Naive thymus-derived CD8-positive, alpha-beta T cell (primary cell): ENCODE measurements at regions not wholly inside any gene's neighbourhood (a gene's known extent, or its start where the extent isn't known, plus 50 kb on each side); places are given as distances from the start of the nearest gene placed in this dataset.
A peak's percentile ranks its signal among the peaks of the same experiment; 100 is the strongest.
"Not testable (repeated sequence)": the region's sequence is repeated elsewhere in the genome, so short reads cannot be mapped to it uniquely, and the experiment has no call there.

ENCODE experiments used
- ATAC-seq, 2 donors: fragments of 150-1000 bp; cut with Tn5 transposase in 1 of 2; sonication (Bioruptor Pico), chemical (Tn5 transposase) in 1 of 2; 1 replicate in 1 of 2; 2 replicates in 1 of 2; pipeline ENCODE4 v1.10.0; 2021; ENCODE audit warnings: mild to moderate bottlenecking in 2 of 2, moderate library complexity in 2 of 2
- POLR2A ChIA-PET: fragments of 350-600 bp; sonication (Branson Sonifier 250); formaldehyde crosslinking; loops from one replicate; lab custom pipeline; 2021; ENCODE audit warnings: antibody characterized with exemption; lab: Charles Lee
- DNase-seq, 10 donors: peaks; one replicate each; pipeline versions ENCODE4 v3.0.0 to v3.0.0-alpha.2; 2020 to 2022
- H3K27ac Mint-ChIP-seq, 10 donors: one replicate each; pipeline ENCODE4 v1.8.0; 2020 to 2022; ENCODE audit warnings: mild to moderate bottlenecking in 10 of 10, mixed read lengths in 10 of 10, moderate library complexity in 4 of 10, inconsistent platforms in 1 of 10
- H3K27me3 Mint-ChIP-seq, 5 donors: one replicate each; pipeline ENCODE4 v1.8.0; 2021 to 2022; ENCODE audit warnings: mixed read lengths in 5 of 5
- H3K36me3 Mint-ChIP-seq, 3 donors: one replicate each; pipeline ENCODE4 v1.8.0; 2020 to 2022; ENCODE audit warnings: mixed read lengths in 3 of 3, mild to moderate bottlenecking in 2 of 3, inconsistent platforms in 1 of 3
- H3K4me1 Mint-ChIP-seq, 4 donors: one replicate each; pipeline ENCODE4 v1.8.0; 2021 to 2022; ENCODE audit warnings: mixed read lengths in 4 of 4
- H3K4me3 Mint-ChIP-seq, 10 donors: one replicate each; pipeline ENCODE4 v1.8.0; 2020 to 2022; ENCODE audit warnings: mild to moderate bottlenecking in 10 of 10, mixed read lengths in 10 of 10, moderate library complexity in 6 of 10, inconsistent platforms in 1 of 10
- H3K9me3 Mint-ChIP-seq, 9 donors: one replicate each; pipeline ENCODE4 v1.8.0; 2020 to 2022; ENCODE audit warnings: mixed read lengths in 9 of 9, mild to moderate bottlenecking in 3 of 9, inconsistent platforms in 1 of 9, moderate library complexity in 1 of 9

DNA sequence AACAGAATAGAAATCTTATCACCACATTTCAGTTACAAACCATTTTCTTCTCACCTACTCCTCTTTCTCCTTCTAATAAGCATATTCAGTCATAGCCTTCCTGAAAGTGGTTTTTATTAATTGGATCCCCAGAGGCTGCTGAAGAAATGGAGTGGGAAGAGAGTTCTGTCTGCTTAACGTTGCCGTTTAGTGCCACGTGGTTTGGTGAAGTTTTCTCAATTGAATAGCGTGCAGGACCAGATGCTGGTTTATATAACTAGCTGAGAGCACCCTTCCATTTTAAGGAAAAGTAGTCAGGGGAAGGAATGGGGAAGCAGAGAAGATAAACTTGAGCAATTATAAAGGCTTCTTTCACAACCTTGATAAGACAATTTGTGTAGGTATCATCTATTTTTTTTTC lies 318.7 kb downstream of the PTH2R start:
- Mint-ChIP-seq H3K27me3 (no peaks in the 10 kb centered on the region), H3K4me3 (no peak overlapping the region), H3K9me3 (peaks cover 0 to 7% (median 4%) of the 10 kb centered on the region in 9 donors), H3K4me1 (no peaks in the 10 kb centered on the region), H3K36me3 (no peaks in the 10 kb centered on the region), H3K27ac (no peak overlapping the region)
- no peak for ATAC-seq
- no peak for DNase-seq
- POLR2A ChIA-PET: no interaction called here

DNA sequence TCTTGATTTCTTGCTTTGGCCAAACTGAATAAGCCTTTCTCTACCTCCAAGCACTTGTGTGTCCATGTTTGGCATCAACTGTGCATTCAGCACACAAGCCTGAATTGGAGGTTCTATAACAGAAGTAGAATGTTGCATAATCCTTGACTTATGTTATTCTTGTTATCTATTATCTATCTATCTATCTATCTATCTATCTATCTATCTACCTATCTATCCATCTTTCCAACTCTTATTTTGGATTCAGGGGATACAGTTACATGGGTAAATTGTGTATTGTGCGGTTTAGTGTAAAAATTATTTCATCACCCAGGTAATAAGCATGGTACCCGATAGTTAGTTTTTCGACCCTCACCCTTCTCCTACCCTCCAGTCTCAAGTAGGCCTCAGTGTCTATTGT lies 319.6 kb downstream of the PTH2R start:
- Mint-ChIP-seq H3K4me1 (no peaks in the 10 kb centered on the region), H3K27ac (no peak overlapping the region), H3K9me3 (peaks cover 0 to 14% (median 4%) of the 10 kb centered on the region in 9 donors), H3K27me3 (no peaks in the 10 kb centered on the region), H3K4me3 (no peak overlapping the region), H3K36me3 (no peaks in the 10 kb centered on the region)
- ATAC-seq (no peak), DNase-seq (no peak)
- POLR2A ChIA-PET: no interaction called here

DNA sequence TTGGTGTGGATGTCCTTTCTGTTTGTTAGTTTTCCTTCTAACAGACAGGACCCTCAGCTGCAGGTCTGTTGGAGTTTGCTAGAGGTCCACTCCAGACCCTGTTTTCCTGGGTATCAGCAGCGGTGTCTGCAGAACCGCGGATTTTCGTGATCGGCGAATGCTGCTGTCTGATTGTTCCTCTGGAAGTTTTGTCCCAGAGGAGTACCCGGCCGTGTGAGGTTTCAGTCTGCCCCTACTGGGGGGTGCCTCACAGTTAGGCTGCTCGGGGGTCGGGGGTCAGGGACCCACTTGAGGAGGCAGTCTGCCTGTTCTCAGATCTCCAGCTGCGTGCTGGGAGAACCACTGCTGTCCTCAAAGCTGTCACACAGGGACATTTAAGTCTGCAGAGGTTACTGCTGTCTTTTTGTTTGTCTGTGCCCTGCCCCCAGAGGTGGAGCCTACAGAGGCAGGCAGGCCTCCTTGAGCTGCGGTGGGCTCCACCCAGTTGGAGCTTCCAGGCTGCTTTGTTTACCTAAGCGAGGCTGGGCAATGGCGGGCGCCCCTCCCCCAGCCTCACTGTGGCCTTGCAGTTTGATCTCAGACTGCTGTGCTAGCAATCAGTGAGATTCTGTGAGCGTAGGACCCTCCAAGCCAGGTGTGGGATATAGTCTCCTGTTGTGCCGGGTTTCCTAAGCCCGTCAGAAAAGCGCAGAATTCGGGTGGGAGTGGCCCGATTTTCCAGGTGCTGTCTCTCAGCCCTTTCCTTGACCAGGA lies 345.2 kb downstream of the PTH2R start:
- peaks cover 0 to 30% (median 16%) of the 10 kb centered on the region in 9 donors for H3K9me3 Mint-ChIP-seq
- not testable (repeated sequence) for DNase-seq

DNA sequence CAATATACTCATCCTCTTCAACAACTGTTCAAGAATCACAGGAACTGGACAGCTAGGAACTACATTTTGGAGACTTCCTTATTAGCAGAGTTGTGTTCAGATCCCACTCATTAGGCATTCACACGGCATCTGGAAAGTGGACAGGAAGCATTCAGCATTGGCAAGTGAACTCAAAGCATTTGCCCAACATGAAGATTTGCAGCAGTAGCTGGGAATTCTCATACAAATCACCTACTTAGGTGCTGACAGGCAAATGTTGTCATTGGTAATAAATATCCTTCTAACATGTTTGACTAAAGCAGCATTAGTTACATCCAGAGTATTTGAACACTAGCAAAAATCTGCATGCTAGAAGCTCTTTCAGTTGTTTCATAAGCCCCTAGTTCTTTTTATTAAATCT lies 350.8 kb downstream of the PTH2R start:
- ATAC-seq: no peak

More for the DNA sequence above, 345.2 kb downstream of the PTH2R start:
- H3K27ac Mint-ChIP-seq, ATAC-seq, H3K27me3 Mint-ChIP-seq, H3K4me1 Mint-ChIP-seq, H3K36me3 Mint-ChIP-seq, H3K4me3 Mint-ChIP-seq, POLR2A ChIA-PET: not testable (repeated sequence)

DNA sequence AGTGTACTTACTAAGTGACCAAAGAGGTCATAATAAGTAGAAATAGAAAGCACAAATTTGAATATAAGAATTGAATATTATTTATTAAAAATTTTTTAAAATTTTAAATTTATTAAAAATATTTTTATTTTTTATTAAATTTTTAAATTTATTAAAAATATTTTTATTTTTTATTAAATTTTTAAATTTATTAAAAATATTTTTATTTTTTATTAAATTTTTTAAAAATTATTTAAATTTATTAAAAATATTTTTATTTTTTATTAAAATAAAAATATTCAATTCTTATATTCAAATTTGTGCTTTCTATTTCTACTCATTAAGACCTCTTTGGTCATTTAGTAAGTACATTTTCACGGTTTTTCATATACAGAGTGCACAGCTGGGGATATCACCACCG lies 366.5 kb downstream of the PTH2R start:
- POLR2A ChIA-PET, H3K27me3 Mint-ChIP-seq, H3K4me1 Mint-ChIP-seq, DNase-seq, H3K36me3 Mint-ChIP-seq, H3K4me3 Mint-ChIP-seq, ATAC-seq, H3K27ac Mint-ChIP-seq: not testable (repeated sequence)
- H3K9me3 Mint-ChIP-seq: peaks cover 0 to 15% (median 3%) of the 10 kb centered on the region in 9 donors

More for the DNA sequence above, 350.8 kb downstream of the PTH2R start:
- Mint-ChIP-seq H3K36me3 (peaks cover 0 to 5% (median 0%) of the 10 kb centered on the region in 3 donors), H3K27ac (peak overlapping the region in 1 of 10 donors; percentile 13), H3K4me3 (no peak overlapping the region), H3K27me3 (no peaks in the 10 kb centered on the region), H3K9me3 (peaks cover 0 to 25% (median 13%) of the 10 kb centered on the region in 9 donors), H3K4me1 (no peaks in the 10 kb centered on the region)
- POLR2A ChIA-PET: no interaction called here
- DNase-seq: no peak

DNA sequence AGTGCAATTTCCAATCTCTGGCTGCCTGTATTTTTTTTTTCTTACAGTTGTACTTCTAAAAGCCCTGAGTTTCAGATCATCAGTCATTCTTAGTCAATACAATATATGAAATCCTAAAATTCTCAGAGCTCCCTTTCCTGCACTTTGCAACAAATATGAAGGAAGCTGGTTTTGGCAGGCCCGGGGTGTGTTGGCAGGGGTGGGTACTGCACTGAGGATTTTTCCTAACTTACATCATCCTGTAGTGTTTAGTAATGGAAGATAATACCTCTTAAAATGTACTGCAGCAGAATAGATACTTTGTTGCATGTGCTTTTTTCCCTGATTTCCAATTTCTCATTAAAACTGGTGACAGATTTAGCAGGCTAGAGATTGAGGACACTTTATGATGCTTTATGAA lies 374.6 kb downstream of the PTH2R start:
- H3K36me3 Mint-ChIP-seq: no peaks in the 10 kb centered on the region
- ATAC-seq: no peak
- POLR2A ChIA-PET: no interaction called here

DNA sequence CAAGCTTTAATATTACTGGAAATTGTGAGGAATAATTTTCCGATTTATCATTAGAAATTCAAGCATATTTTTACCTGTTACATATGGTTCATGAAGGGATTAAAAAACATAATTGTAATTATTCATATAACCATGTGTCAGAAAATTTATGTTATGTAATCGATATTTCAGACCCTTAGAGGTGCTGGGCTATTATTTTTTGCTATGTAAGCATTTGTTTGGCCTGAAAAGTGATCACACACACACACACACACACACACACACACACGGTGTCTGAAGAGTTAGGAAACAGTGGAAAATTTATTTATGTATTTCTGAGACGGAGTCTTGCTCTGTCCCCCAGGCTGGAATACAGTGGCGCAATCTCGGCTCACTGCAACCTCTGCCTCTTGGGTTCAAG lies 375.5 kb downstream of the PTH2R start:
- H3K9me3 Mint-ChIP-seq: peaks cover 0 to 23% (median 2%) of the 10 kb centered on the region in 9 donors
- no peaks in the 10 kb centered on the region for H3K36me3 Mint-ChIP-seq
- DNase-seq: no peak
- ATAC-seq: no peak
- H3K4me1 Mint-ChIP-seq: no peaks in the 10 kb centered on the region
- POLR2A ChIA-PET: no interaction called here
- no peak overlapping the region for H3K4me3 Mint-ChIP-seq
- no peaks in the 10 kb centered on the region for H3K27me3 Mint-ChIP-seq
- H3K27ac Mint-ChIP-seq: no peak overlapping the region

More for the DNA sequence above, 374.6 kb downstream of the PTH2R start:
- Mint-ChIP-seq H3K9me3 (peaks cover 0 to 26% (median 2%) of the 10 kb centered on the region in 9 donors), H3K4me1 (no peaks in the 10 kb centered on the region), H3K27me3 (no peaks in the 10 kb centered on the region), H3K27ac (no peak overlapping the region), H3K4me3 (no peak overlapping the region)
- no peak for DNase-seq

DNA sequence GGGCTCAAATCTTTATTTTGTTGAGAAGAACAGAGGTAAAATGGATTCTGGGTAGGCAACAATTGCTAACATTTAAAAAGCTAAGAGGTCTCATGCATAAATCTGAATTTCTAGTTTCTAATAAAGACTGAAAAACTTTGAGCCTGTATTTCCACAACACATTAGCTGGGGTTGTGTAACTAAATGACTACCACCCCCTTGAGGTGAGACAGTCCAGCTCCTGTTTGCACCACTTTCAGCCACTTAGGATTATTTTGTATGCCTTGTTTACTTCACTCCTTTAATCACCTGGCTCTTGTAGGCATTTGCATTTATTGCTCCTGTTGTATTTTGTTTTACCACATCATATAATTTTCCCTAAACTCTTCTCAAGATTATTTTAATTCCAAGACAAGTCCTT lies 376.6 kb downstream of the PTH2R start:
- Mint-ChIP-seq H3K27ac (no peak overlapping the region), H3K9me3 (peaks cover 0 to 23% (median 2%) of the 10 kb centered on the region in 9 donors), H3K4me3 (no peak overlapping the region), H3K36me3 (no peaks in the 10 kb centered on the region), H3K27me3 (no peaks in the 10 kb centered on the region), H3K4me1 (no peaks in the 10 kb centered on the region)
- no peak for ATAC-seq
- no peak for DNase-seq
- POLR2A ChIA-PET: no interaction called here

DNA sequence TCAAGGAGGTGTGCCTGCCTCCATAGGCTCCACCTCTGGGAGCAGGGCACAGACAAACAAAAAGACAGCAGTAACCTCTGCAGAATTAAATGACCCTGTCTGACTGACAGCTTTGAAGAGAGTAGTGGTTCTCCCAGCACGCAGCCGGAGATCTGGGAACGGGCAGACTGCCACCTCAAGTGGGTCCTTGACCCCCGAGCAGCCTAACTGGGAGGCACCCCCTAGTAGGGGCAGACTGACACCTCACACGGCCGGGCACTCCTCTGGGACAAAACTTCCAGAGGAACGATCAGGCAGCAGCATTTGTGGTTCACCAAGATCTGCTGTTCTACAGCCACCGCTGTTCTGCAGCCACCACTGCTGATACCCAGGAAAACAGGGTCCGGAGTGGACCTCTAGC lies 378.2 kb downstream of the PTH2R start:
- H3K4me3 Mint-ChIP-seq: not testable (repeated sequence)

DNA sequence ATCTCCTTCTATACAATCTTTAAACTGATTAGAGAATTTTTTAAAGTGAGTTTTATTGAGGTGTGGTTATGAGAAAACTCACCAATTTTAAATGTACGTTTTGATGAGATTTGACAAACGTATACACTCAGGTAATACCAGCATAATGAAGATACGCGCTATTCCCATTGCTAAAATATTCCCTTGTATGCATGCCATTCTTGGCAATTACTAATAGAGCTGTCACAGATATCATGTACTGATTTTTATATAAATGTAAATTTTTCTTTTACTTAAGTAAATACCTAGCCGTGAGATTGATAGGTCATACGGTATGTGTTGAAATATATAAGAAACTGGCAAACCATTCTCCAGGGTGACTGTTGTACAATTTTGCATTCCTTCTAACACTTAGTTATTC lies 384.7 kb downstream of the PTH2R start:
- ATAC-seq (no peak), DNase-seq (no peak)
- no peak overlapping the region for H3K27ac Mint-ChIP-seq
- no peaks in the 10 kb centered on the region for H3K27me3 Mint-ChIP-seq
- H3K4me1 Mint-ChIP-seq: no peaks in the 10 kb centered on the region
- H3K36me3 Mint-ChIP-seq: no peaks in the 10 kb centered on the region
- H3K9me3 Mint-ChIP-seq: peaks cover 0 to 13% (median 4%) of the 10 kb centered on the region in 9 donors
- POLR2A ChIA-PET: no interaction called here
- H3K4me3 Mint-ChIP-seq: no peak overlapping the region

More for the DNA sequence above, 378.2 kb downstream of the PTH2R start:
- H3K4me1 Mint-ChIP-seq, DNase-seq, H3K27ac Mint-ChIP-seq, H3K27me3 Mint-ChIP-seq, H3K36me3 Mint-ChIP-seq, ATAC-seq, POLR2A ChIA-PET: not testable (repeated sequence)
- peaks cover 0 to 23% (median 2%) of the 10 kb centered on the region in 9 donors for H3K9me3 Mint-ChIP-seq

DNA sequence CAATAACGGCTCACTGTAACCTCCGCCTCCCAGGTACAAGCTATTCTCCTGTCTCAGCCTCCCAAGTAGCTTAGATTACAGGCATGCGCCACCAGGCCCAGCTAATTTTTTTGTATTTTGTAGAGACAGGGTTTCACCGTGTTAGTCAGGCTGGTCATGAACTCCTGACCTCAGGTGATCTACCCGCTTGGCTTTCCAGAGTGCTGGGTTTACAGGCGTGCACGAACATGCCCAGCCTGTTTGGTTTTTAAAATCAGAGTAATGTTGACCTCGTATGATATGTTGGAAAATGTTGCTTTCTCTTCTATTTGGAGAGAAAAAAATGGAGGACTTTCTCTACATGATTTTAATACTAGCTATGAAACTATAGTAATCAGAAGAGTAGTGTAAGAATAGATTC lies 386.2 kb downstream of the PTH2R start:
- no peak overlapping the region for H3K4me3 Mint-ChIP-seq
- no peaks in the 10 kb centered on the region for H3K27me3 Mint-ChIP-seq
- ATAC-seq (no peak), DNase-seq (no peak)
- H3K36me3 Mint-ChIP-seq: no peaks in the 10 kb centered on the region
- POLR2A ChIA-PET: no interaction called here
- H3K4me1 Mint-ChIP-seq: no peaks in the 10 kb centered on the region
- peaks cover 0 to 7% (median 0%) of the 10 kb centered on the region in 9 donors for H3K9me3 Mint-ChIP-seq
- no peak overlapping the region for H3K27ac Mint-ChIP-seq

DNA sequence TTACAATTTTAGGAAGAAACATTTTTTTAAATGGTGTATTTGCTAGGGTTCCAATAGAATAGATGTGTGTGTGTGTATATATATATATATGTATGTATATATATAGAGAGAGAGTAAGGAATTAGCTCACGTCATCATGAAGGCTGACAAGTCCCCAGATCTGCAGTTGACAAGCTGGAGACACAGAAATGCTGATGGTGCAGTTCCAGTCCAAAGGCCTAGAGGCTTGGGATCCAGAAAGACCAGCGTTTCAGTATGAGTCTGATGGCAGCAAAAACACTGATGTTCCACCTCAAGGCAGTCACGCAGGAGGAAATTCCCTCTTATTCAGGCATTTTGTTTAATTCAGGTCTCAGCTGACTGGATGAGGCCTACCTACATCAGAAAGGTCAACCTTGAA lies 386.8 kb downstream of the PTH2R start:
- H3K27ac Mint-ChIP-seq: no peak overlapping the region
- POLR2A ChIA-PET: no interaction called here
- no peaks in the 10 kb centered on the region for H3K4me1 Mint-ChIP-seq
- H3K4me3 Mint-ChIP-seq: no peak overlapping the region
- H3K27me3 Mint-ChIP-seq: no peaks in the 10 kb centered on the region
- peaks cover 0 to 7% (median 0%) of the 10 kb centered on the region in 9 donors for H3K9me3 Mint-ChIP-seq
- no peaks in the 10 kb centered on the region for H3K36me3 Mint-ChIP-seq
- no peak for DNase-seq
- no peak for ATAC-seq

DNA sequence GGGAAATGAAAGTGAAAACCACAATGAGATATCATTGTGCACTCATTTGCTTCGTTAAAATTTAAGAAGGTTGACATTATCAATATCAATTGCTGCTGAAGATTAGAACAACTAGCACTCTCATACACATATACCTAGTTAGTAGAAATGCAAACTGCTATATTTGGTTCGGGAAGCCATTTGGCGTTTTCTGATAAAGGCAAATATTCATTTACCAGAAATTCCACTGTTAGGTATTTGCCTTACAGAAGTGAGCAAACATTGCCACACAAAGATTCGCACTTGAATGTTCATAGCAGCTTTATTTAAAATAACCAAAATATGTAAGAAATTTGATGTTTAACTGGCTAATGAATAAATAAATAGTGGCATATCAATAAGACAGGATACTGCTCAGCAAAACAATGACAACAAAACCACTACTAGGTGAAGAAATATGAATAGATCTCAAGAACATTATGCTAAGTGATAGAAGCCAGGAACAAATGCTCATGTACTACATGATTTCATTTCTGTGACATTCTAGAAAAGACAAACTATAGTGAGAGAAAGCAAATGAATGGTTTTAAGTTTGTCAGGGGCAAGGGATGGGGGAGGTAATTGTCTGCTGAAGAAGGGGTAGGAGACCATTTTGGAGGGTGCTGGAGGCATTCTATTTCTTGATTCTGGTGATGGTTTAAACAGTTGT lies 387.8 kb downstream of the PTH2R start:
- Mint-ChIP-seq H3K36me3 (no peaks in the 10 kb centered on the region), H3K27me3 (no peaks in the 10 kb centered on the region), H3K27ac (no peak overlapping the region), H3K4me1 (no peaks in the 10 kb centered on the region), H3K4me3 (no peak overlapping the region), H3K9me3 (peaks cover 0 to 7% (median 0%) of the 10 kb centered on the region in 9 donors)
- no peak for ATAC-seq
- no peak for DNase-seq
- POLR2A ChIA-PET: no interaction called here
